M059J (cell line): ENCODE measurements at regions not wholly inside any gene's neighbourhood (a gene's known extent, or its start where the extent isn't known, plus 50 kb on each side); places are given as distances from the start of the nearest gene placed in this dataset.
A peak's percentile ranks its signal among the peaks of the same experiment; 100 is the strongest.

ENCODE experiments used
- DNase-seq: peaks from one replicate; pipeline ENCODE4 v3.0.0-alpha.2; 2012; ENCODE audit warnings: low read depth

- no peak for DNase-seq
Observed at GRCh38 chr6:14431385-14432330, 314.1 kb downstream of the CD83 start.

GRCh38 chr6:14434916-14435690 lies 317.5 kb downstream of the CD83 start:
- DNase-seq = peak; percentile 78

GRCh38 chr6:14436592-14437132 lies 319.1 kb downstream of the CD83 start:
- DNase-seq = no peak

GRCh38 chr6:14439419-14439818 lies 321.8 kb downstream of the CD83 start:
- DNase-seq = no peak

GRCh38 chr6:14440215-14440910 lies 322.8 kb downstream of the CD83 start:
- DNase-seq = no peak

GRCh38 chr6:14440940-14441781 lies 323.6 kb downstream of the CD83 start:
- DNase-seq = no peak

GRCh38 chr6:14442242-14442641 lies 324.7 kb downstream of the CD83 start:
- DNase-seq = no peak

GRCh38 chr6:14443629-14444268 lies 326.2 kb downstream of the CD83 start:
- DNase-seq = no peak

- no peak for DNase-seq
Observed at GRCh38 chr6:14444295-14444972, 326.9 kb downstream of the CD83 start.

- DNase-seq = no peak
Observed at GRCh38 chr6:14447240-14447639, 329.7 kb downstream of the CD83 start.

GRCh38 chr6:14448246-14448645 lies 330.7 kb downstream of the CD83 start:
- no peak for DNase-seq

- DNase-seq = peak; percentile 22
Observed at GRCh38 chr6:14450133-14450504, 332.5 kb downstream of the CD83 start.

GRCh38 chr6:14450578-14450977 lies 333.0 kb downstream of the CD83 start:
- DNase-seq = no peak

- no peak for DNase-seq
Observed at GRCh38 chr6:14451594-14452374, 334.2 kb downstream of the CD83 start.

GRCh38 chr6:14452567-14453527 lies 335.3 kb downstream of the CD83 start:
- peak; percentile 98 for DNase-seq

- DNase-seq = peak; percentile 69
Observed at GRCh38 chr6:14453712-14454472, 336.3 kb downstream of the CD83 start.

- no peak for DNase-seq
Observed at GRCh38 chr6:14454473-14454775, 336.9 kb downstream of the CD83 start.
